Mesothelial cell of epicardium (in vitro differentiated cells): ENCODE measurements at regions not wholly inside any gene's neighbourhood (a gene's known extent, or its start where the extent isn't known, plus 50 kb on each side); places are given as distances from the start of the nearest gene placed in this dataset.
"Not testable (repeated sequence)": the region's sequence is repeated elsewhere in the genome, so short reads cannot be mapped to it uniquely, and the experiment has no call there.

Source experiments
- DNase-seq, 2 experiments: peaks; one replicate each; pipeline ENCODE4 v3.0.0; 2021; ENCODE audit warnings: low spot score in 2 of 2; ENCODE audit not compliant: unreplicated experiment in 2 of 2
- H3K27ac Mint-ChIP-seq: 2 replicates; pipeline ENCODE4 v1.8.0; 2021; ENCODE audit warnings: mixed read lengths
- H3K27me3 Mint-ChIP-seq: 2 replicates; pipeline ENCODE4 v1.8.0; 2021; ENCODE audit warnings: low read depth, mixed read lengths
- H3K36me3 Mint-ChIP-seq: 2 replicates; pipeline ENCODE4 v1.8.0; 2021; ENCODE audit warnings: mixed read lengths
- H3K4me1 Mint-ChIP-seq: 2 replicates; pipeline ENCODE4 v1.8.0; 2021; ENCODE audit warnings: mixed read lengths
- H3K4me3 Mint-ChIP-seq: 2 replicates; pipeline ENCODE4 v1.8.0; 2021; ENCODE audit warnings: mild to moderate bottlenecking, moderate library complexity, mixed read lengths
- H3K9me3 Mint-ChIP-seq: 2 replicates; pipeline ENCODE4 v1.8.0; 2021; ENCODE audit warnings: mixed read lengths
- TF ChIP-seq, protein P1 (sequence below): fragments of 200-600 bp; sonication (generic); IDR thresholded peaks from one replicate; pipeline ENCODE4 v1.5.0; 2021; ENCODE audit warnings: antibody characterized with exemption; ENCODE audit not compliant: unreplicated experiment

DNA sequence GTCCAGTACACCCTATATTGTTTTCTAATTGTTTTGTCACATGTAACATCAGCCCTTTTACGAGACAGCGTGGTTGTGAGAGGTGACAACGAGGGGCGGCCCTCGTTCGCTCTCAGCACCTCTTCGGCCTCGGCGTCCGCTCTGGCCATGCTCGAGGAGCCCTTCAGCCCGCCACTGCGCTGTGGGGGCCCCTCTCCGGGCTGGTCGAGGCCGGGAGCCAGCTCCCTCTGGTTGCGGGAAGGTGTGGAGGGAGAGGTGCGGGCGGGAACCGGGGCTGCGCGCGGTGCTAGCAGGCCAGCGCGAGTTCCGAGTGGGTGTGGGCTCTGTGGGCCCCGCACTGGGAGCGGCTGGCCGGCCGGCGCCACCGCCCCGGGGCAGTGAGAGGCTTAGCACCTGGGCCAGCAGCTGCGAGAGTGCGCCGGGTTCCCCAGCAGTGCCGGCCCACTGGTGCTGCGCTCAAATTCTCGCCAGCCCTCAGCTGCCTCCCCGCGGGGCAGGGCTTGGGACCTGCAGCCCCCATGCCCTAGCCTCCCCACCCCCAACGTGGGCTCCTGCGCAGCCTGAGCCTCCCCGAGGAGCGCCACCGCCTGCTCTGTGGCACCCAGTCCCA lies 145.0 kb downstream of the PSAT1 start:
- Mint-ChIP-seq H3K9me3 (no peaks in the 10 kb centered on the region), H3K4me3 (no peak overlapping the region), H3K36me3 (no peaks in the 10 kb centered on the region), H3K27me3 (peaks cover 44% of the 10 kb centered on the region), H3K27ac (no peak overlapping the region), H3K4me1 (peaks cover 28% of the 10 kb centered on the region)
- no peak for DNase-seq
- TF ChIP-seq, protein P1, sequence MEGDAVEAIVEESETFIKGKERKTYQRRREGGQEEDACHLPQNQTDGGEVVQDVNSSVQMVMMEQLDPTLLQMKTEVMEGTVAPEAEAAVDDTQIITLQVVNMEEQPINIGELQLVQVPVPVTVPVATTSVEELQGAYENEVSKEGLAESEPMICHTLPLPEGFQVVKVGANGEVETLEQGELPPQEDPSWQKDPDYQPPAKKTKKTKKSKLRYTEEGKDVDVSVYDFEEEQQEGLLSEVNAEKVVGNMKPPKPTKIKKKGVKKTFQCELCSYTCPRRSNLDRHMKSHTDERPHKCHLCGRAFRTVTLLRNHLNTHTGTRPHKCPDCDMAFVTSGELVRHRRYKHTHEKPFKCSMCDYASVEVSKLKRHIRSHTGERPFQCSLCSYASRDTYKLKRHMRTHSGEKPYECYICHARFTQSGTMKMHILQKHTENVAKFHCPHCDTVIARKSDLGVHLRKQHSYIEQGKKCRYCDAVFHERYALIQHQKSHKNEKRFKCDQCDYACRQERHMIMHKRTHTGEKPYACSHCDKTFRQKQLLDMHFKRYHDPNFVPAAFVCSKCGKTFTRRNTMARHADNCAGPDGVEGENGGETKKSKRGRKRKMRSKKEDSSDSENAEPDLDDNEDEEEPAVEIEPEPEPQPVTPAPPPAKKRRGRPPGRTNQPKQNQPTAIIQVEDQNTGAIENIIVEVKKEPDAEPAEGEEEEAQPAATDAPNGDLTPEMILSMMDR: no peak

DNA sequence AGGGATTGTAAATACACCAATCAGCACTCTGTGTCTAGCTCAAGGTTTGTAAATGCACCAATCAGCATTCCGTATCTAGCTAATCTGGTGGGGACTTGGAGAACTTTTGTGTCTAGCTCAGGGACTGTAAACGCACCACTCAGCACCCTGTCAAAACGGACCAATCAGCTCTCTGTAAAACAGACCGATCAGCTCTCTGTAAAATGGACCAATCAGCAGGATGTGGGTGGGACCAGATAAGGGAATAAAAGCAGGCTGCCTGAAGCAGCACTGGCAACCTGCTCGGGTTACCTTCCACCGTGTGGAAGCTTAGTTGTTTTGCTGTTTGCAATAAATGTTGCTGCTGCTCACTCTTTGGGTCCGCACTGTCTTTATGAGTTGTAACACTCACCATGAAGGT lies 145.7 kb downstream of the PSAT1 start:
- peaks cover 23% of the 10 kb centered on the region for H3K4me1 Mint-ChIP-seq
- H3K27ac Mint-ChIP-seq: not testable (repeated sequence)

DNA sequence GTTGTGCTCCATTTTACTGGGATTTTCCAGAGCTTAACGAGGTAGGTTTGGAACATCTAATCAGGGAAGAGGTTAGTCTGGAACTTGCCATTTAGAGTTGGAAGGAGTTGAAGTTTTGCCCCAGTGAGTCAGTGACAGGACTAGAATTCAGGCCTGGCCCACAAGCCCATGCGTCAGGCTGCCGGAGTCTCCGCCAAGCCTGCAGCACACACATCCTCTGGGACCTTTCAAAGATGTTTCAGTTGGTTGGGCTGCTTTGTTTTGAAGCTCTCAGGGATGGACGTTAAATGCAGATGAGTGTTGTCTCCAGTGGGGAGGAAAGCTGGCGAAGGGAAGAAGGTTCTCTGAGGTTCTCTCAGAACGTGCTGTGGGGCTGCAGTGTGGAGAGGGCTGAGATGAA lies 147.0 kb downstream of the PSAT1 start:
- no peak overlapping the region for H3K27ac Mint-ChIP-seq
- H3K27me3 Mint-ChIP-seq: peaks cover 40% of the 10 kb centered on the region
- TF ChIP-seq, protein P1: no peak
- H3K4me3 Mint-ChIP-seq: no peak overlapping the region
- peaks cover 13% of the 10 kb centered on the region for H3K4me1 Mint-ChIP-seq
- no peaks in the 10 kb centered on the region for H3K36me3 Mint-ChIP-seq
- no peaks in the 10 kb centered on the region for H3K9me3 Mint-ChIP-seq
- no peak for DNase-seq

More for the DNA sequence above, 145.7 kb downstream of the PSAT1 start:
- not testable (repeated sequence) for H3K9me3 Mint-ChIP-seq, DNase-seq, H3K4me3 Mint-ChIP-seq, H3K36me3 Mint-ChIP-seq
- peaks cover 40% of the 10 kb centered on the region for H3K27me3 Mint-ChIP-seq

- Mint-ChIP-seq H3K27me3 (peaks cover 8% of the 10 kb centered on the region), H3K27ac (no peak overlapping the region), H3K4me3 (no peak overlapping the region), H3K36me3 (no peaks in the 10 kb centered on the region), H3K4me1 (peaks cover 13% of the 10 kb centered on the region), H3K9me3 (no peaks in the 10 kb centered on the region)
- no peak for DNase-seq
- TF ChIP-seq, protein P1: no peak
Measured at GRCh38 chr9:78448960-78449673, 152.2 kb downstream of the PSAT1 start.

- Mint-ChIP-seq H3K36me3 (no peaks in the 10 kb centered on the region), H3K27ac (no peak overlapping the region), H3K4me3 (no peak overlapping the region), H3K9me3 (peaks cover 18% of the 10 kb centered on the region), H3K4me1 (peaks cover 13% of the 10 kb centered on the region), H3K27me3 (peaks cover 6% of the 10 kb centered on the region)
- TF ChIP-seq, protein P1: no peak
- no peak for DNase-seq
Measured at GRCh38 chr9:78453450-78453849, 156.5 kb downstream of the PSAT1 start.

DNA sequence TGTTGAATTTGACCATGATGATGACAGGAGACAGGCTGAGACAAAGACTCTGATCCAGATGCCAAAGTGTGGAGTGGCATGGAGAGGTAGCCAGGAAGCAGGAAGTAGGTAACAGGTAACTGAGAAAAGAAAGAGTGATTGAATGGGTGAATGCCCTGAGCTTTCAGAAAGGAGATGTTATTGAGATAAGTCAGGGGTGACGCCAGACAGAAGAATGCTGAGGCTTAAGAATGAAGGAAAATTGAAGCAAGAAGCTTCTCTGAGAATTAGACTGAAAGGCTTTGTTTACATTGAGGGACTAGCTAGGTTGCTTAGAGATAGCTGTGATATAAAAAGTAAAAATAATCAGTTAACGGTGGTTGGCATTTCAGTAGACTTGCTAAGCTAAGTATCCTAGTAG lies 165.7 kb downstream of the PSAT1 start:
- TF ChIP-seq, protein P1: no peak
- DNase-seq: no peak
- H3K4me1 Mint-ChIP-seq: peaks cover 5% of the 10 kb centered on the region
- no peak overlapping the region for H3K4me3 Mint-ChIP-seq
- no peaks in the 10 kb centered on the region for H3K27me3 Mint-ChIP-seq
- H3K27ac Mint-ChIP-seq: no peak overlapping the region
- H3K9me3 Mint-ChIP-seq: peaks cover 50% of the 10 kb centered on the region
- peaks cover 2% of the 10 kb centered on the region for H3K36me3 Mint-ChIP-seq
